ENCODE measurements at regions not wholly inside any gene's neighbourhood (a gene's known extent, or its start where the extent isn't known, plus 50 kb on each side); places are given as distances from the start of the nearest gene placed in this dataset.

- TF ChIP-seq, protein P1, sequence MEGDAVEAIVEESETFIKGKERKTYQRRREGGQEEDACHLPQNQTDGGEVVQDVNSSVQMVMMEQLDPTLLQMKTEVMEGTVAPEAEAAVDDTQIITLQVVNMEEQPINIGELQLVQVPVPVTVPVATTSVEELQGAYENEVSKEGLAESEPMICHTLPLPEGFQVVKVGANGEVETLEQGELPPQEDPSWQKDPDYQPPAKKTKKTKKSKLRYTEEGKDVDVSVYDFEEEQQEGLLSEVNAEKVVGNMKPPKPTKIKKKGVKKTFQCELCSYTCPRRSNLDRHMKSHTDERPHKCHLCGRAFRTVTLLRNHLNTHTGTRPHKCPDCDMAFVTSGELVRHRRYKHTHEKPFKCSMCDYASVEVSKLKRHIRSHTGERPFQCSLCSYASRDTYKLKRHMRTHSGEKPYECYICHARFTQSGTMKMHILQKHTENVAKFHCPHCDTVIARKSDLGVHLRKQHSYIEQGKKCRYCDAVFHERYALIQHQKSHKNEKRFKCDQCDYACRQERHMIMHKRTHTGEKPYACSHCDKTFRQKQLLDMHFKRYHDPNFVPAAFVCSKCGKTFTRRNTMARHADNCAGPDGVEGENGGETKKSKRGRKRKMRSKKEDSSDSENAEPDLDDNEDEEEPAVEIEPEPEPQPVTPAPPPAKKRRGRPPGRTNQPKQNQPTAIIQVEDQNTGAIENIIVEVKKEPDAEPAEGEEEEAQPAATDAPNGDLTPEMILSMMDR (IDR thresholded peaks at IDR 0.05), result no peak
- no peak for TF ChIP-seq EP300 (IDR thresholded peaks at IDR 0.05)
- no peak for TF ChIP-seq POLR2A (IDR thresholded peaks at IDR 0.05)
Measured at GRCh38 chr3:6041894-6042293, 819.0 kb upstream of the GRM7 start.
